Nephron progenitor cell (in vitro differentiated cells): ENCODE measurements at regions not wholly inside any gene's neighbourhood (a gene's known extent, or its start where the extent isn't known, plus 50 kb on each side); places are given as distances from the start of the nearest gene placed in this dataset.

ENCODE experiments used
- DNase-seq: peaks from one replicate; pipeline ENCODE4 v3.0.0; 2021
- H3K27ac Mint-ChIP-seq: 2 replicates; pipeline ENCODE4 v1.8.0; 2021; ENCODE audit warnings: mild to moderate bottlenecking, moderate library complexity, mixed read lengths
- H3K27me3 Mint-ChIP-seq: 2 replicates; pipeline ENCODE4 v1.8.0; 2021; ENCODE audit warnings: mild to moderate bottlenecking, low read depth, mixed read lengths; ENCODE audit not compliant: poor library complexity
- H3K36me3 Mint-ChIP-seq: 2 replicates; pipeline ENCODE4 v1.8.0; 2021; ENCODE audit warnings: low read depth, mixed read lengths
- H3K4me1 Mint-ChIP-seq: 2 replicates; pipeline ENCODE4 v1.8.0; 2021; ENCODE audit warnings: mixed read lengths
- H3K4me3 Mint-ChIP-seq: 2 replicates; pipeline ENCODE4 v1.8.0; 2021; ENCODE audit warnings: mild to moderate bottlenecking, moderate library complexity, mixed read lengths
- H3K9me3 Mint-ChIP-seq: 2 replicates; pipeline ENCODE4 v1.8.0; 2021; ENCODE audit warnings: mild to moderate bottlenecking, moderate library complexity, mixed read lengths
- TF ChIP-seq, protein P1 (sequence below): fragments of 200-600 bp; sonication (generic); IDR thresholded peaks from 2 replicates; pipeline ENCODE4 v1.5.0; 2021; ENCODE audit warnings: antibody characterized with exemption

DNA sequence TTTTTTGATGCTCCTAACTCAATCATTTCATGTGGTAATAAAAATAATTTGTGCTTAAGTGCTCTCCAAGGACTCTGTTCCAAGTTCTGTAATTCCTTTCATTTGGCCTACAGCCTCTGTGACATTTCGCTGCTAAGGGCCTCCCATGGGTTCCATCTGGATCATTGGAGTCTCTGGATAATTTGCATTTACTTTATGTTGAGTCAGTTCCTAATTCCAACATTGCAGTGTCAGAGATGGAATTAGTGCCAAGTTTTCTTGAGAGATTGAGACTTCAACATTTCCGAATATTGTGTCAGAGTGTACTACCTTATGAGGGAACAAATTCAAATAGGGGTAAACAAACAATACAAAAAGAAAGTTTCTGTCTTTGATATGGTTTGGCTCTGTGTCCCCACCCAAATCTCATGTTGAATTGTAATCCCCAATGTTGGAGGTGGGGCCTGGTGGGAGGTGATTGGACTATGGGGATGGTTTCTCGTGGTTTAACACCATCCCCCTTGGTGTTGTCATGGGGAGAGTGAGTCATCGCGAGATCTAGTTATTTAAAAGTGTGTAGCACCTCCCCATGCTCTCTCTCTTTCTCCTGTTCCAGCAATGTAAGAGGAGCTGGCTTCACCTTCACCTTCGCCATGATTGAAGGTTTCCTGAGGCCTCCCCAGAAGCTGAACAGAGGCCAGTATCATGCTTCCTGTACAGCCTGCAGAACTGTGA, 244.1 kb upstream of the TBX18 start:
- no peaks in the 10 kb centered on the region for H3K9me3 Mint-ChIP-seq
- H3K4me1 Mint-ChIP-seq: peaks cover 18% of the 10 kb centered on the region
- no peak for DNase-seq
- no peaks in the 10 kb centered on the region for H3K36me3 Mint-ChIP-seq
- no peaks in the 10 kb centered on the region for H3K27me3 Mint-ChIP-seq
- no peak overlapping the region for H3K4me3 Mint-ChIP-seq
- no peak overlapping the region for H3K27ac Mint-ChIP-seq
- TF ChIP-seq, protein P1, sequence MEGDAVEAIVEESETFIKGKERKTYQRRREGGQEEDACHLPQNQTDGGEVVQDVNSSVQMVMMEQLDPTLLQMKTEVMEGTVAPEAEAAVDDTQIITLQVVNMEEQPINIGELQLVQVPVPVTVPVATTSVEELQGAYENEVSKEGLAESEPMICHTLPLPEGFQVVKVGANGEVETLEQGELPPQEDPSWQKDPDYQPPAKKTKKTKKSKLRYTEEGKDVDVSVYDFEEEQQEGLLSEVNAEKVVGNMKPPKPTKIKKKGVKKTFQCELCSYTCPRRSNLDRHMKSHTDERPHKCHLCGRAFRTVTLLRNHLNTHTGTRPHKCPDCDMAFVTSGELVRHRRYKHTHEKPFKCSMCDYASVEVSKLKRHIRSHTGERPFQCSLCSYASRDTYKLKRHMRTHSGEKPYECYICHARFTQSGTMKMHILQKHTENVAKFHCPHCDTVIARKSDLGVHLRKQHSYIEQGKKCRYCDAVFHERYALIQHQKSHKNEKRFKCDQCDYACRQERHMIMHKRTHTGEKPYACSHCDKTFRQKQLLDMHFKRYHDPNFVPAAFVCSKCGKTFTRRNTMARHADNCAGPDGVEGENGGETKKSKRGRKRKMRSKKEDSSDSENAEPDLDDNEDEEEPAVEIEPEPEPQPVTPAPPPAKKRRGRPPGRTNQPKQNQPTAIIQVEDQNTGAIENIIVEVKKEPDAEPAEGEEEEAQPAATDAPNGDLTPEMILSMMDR: no peak

DNA sequence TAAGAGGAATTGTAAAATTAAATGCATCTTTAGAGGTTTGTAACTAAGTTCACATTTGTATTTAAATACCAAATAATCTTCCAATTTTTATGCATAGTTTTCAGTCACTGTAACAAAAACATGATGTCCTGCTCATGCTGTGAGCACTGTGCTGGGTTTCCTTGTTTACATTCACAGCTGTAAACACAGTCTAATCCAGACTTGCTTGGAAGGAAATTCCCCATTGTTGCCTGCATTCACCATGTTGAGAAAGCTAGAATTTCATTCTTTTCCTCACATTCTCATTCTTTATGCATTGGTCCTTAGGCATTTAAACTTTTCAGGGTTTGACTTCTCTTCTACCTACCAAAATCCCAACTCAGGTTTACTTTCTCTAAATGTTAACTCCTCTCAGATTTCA, 242.0 kb upstream of the TBX18 start:
- peaks cover 18% of the 10 kb centered on the region for H3K4me1 Mint-ChIP-seq
- DNase-seq: no peak
- no peaks in the 10 kb centered on the region for H3K36me3 Mint-ChIP-seq
- peak overlapping the region; percentile 47 for H3K27ac Mint-ChIP-seq
- H3K27me3 Mint-ChIP-seq: no peaks in the 10 kb centered on the region
- H3K9me3 Mint-ChIP-seq: no peaks in the 10 kb centered on the region
- TF ChIP-seq, protein P1: no peak
- no peak overlapping the region for H3K4me3 Mint-ChIP-seq

DNA sequence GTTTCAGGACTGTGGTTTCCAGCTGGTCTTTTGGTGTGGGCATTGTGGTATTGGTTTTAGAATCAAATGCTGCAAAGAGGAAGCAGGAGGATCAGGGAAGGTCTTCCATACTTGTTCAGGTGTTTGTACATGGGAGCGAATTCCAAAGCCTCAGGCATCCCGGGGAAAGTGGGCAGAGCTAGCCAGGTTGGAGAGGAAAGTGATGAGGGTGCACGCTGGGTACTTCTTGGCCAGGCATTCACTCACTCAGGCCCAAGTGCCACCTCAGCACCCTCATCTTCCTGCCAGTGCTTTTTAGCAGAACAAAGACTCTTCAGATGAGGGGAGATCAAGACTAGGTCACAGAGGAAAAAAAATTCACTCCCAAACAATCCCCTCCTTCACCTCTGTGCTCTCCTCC, 241.1 kb upstream of the TBX18 start:
- Mint-ChIP-seq H3K4me3 (no peak overlapping the region), H3K4me1 (peaks cover 18% of the 10 kb centered on the region), H3K9me3 (no peaks in the 10 kb centered on the region), H3K27me3 (no peaks in the 10 kb centered on the region), H3K27ac (no peak overlapping the region), H3K36me3 (no peaks in the 10 kb centered on the region)
- DNase-seq: no peak
- TF ChIP-seq, protein P1: no peak

DNA sequence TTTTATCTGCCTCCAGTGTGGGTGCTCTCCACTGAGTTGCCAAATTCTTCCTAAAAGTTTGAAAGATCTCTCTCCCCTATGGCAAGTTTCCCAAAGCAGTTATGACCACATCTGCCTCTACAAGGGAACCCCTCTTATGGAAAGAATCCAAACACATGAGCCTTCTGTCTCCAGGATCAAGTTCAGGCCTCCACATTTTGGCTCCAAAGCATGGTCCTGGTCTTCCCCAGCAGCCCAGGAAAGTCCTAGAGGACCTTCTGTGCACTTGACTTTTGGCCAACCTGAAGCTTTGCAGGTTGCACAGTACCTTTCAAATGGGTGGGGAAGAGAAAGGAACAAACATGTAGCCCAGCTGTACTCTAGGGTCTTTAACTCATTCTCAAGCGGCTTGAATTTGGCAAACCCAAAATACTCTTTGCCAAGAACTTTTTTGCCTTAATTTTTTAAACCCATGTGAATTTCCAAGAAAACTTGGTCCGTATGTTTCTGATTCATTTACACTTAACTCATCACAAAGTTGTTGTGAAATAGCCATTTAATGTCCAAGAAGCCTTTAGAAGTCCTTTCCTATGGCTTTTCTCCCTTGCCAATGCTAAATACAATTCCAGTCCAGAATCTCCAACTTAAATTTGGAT, 240.1 kb upstream of the TBX18 start:
- DNase-seq: no peak
- H3K27ac Mint-ChIP-seq: no peak overlapping the region
- peaks cover 18% of the 10 kb centered on the region for H3K4me1 Mint-ChIP-seq
- H3K4me3 Mint-ChIP-seq: no peak overlapping the region
- H3K36me3 Mint-ChIP-seq: no peaks in the 10 kb centered on the region
- TF ChIP-seq, protein P1: no peak
- H3K27me3 Mint-ChIP-seq: no peaks in the 10 kb centered on the region
- no peaks in the 10 kb centered on the region for H3K9me3 Mint-ChIP-seq

DNA sequence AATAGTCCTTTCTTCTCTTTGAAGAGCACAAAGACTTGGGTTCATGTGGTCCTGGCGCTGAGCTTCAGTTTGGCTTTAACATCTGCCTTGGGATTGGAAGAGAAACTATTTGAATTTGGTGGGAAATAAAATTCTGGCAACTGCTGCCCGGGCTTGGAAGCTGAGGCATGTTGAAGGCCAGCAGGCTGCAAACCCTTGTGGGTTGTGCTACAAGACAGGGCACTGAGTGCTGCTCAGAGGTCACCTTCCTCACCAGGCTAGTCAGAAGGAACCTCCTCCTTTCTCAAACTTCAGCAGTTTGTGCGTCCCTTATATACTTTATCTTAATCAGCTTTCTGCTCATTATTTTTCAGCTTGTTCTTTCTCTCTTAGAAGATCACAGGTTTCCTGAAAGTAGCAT, 238.4 kb upstream of the TBX18 start:
- TF ChIP-seq, protein P1: no peak
- Mint-ChIP-seq H3K27me3 (no peaks in the 10 kb centered on the region), H3K36me3 (no peaks in the 10 kb centered on the region), H3K4me3 (no peak overlapping the region), H3K27ac (no peak overlapping the region), H3K9me3 (no peaks in the 10 kb centered on the region), H3K4me1 (peaks cover 18% of the 10 kb centered on the region)
- no peak for DNase-seq

DNA sequence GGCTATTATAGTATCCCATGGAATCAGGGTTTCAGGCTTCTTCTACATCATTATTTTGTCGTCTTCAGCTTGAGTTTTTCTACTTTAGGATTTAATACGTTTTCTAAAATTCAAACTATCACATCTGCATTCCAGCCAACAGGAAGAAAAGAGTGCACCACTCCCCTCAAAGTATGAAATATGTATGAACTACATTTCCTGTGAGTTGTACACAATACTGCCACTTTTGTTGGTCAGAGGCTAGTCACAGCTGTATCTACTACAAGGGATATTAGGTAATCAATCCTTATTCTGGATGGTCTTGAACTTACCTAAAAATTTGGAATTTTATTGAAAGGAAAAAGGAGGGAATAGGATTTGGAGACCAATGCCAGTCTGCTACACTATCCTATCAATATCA, 235.6 kb upstream of the TBX18 start:
- no peaks in the 10 kb centered on the region for H3K9me3 Mint-ChIP-seq
- no peaks in the 10 kb centered on the region for H3K36me3 Mint-ChIP-seq
- H3K27ac Mint-ChIP-seq: no peak overlapping the region
- no peak overlapping the region for H3K4me3 Mint-ChIP-seq
- no peaks in the 10 kb centered on the region for H3K27me3 Mint-ChIP-seq
- TF ChIP-seq, protein P1: no peak
- DNase-seq: no peak
- H3K4me1 Mint-ChIP-seq: peaks cover 8% of the 10 kb centered on the region
